ENCODE measurements at regions not wholly inside any gene's neighbourhood (a gene's known extent, or its start where the extent isn't known, plus 50 kb on each side); places are given as distances from the start of the nearest gene placed in this dataset.

DNA sequence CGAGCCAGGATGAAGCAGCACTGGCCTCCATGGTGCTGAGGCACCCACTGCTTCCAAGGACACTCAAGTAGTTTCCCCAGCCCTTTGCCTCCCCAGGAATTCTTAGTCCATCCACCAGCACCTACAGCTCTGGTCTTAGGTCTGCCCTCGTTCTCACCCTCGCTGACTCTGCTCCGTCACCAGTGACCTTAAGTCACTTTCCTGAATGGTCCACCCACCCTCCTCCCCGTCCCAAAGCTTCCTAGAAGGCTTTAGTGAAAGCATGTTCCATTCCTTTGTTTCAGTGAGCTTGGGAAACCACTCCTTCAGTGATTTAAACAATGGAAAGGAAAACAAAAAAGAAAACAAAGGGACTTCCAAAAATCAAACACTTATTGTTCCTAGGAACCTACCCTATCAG is 54.6 kb upstream of the MAP3K1 start:
- no peaks in the 10 kb centered on the region for H4K20me1 ChIP-seq (ENCODE audit: control insufficient read depth, extremely low read depth, insufficient read depth, low read length)
- H2AFZ ChIP-seq (ENCODE audit: low read length) = no peak overlapping the region
- H3K36me3 ChIP-seq (ENCODE audit: control insufficient read depth, insufficient read depth, low read length) = no peaks in the 10 kb centered on the region
- no peaks in the 10 kb centered on the region for H3K79me2 ChIP-seq (ENCODE audit: control insufficient read depth, insufficient read depth, low read length)
- H3K27ac ChIP-seq (ENCODE audit: insufficient read depth, low read length) = no peak overlapping the region
- no peak overlapping the region for H3K4me3 ChIP-seq (replicated peaks in 1 of 4; ENCODE audit: control extremely low read depth in 1 of 4, insufficient read depth in 1 of 4, low read depth in 3 of 4, low read length in 4 of 4)
- no peaks in the 10 kb centered on the region for H3K4me1 ChIP-seq (ENCODE audit: control insufficient read depth, extremely low read depth, insufficient read depth, low read length)
- no peaks in the 10 kb centered on the region for H3K9me3 ChIP-seq (ENCODE audit: control insufficient read depth, insufficient read depth, low read depth, low read length)
- no peak for TF ChIP-seq CTCF (conservative IDR thresholded peaks at IDR 0.05 in 1 of 2, IDR thresholded peaks at IDR 0.05 in 1 of 2; ENCODE audit: low read depth in 1 of 2, low read length in 2 of 2)
- TF ChIP-seq EZH2 (IDR thresholded peaks at IDR 0.05; ENCODE audit: low read length, missing control alignments) = no peak
- no peaks in the 10 kb centered on the region for H3K27me3 ChIP-seq (ENCODE audit: control insufficient read depth, insufficient read depth, low read length)
- no peak overlapping the region for H3K9ac ChIP-seq (ENCODE audit: insufficient read depth, low read length)
- DNase-seq (ENCODE audit: low read depth in 2 of 2) = no peak
- no peak overlapping the region for H3K4me2 ChIP-seq (ENCODE audit: extremely low read depth, insufficient read depth, low read length)

- no peaks in the 10 kb centered on the region for H3K4me1 ChIP-seq (ENCODE audit: control insufficient read depth, extremely low read depth, insufficient read depth, low read length)
- no peaks in the 10 kb centered on the region for H3K79me2 ChIP-seq (ENCODE audit: control insufficient read depth, insufficient read depth, low read length)
- H3K27me3 ChIP-seq (ENCODE audit: control insufficient read depth, insufficient read depth, low read length) = no peaks in the 10 kb centered on the region
- H3K27ac ChIP-seq (ENCODE audit: insufficient read depth, low read length) = no peak overlapping the region
- no peak for DNase-seq (ENCODE audit: low read depth in 2 of 2)
- no peaks in the 10 kb centered on the region for H3K9me3 ChIP-seq (ENCODE audit: control insufficient read depth, insufficient read depth, low read depth, low read length)
- no peaks in the 10 kb centered on the region for H3K36me3 ChIP-seq (ENCODE audit: control insufficient read depth, insufficient read depth, low read length)
- no peak overlapping the region for H3K4me3 ChIP-seq (replicated peaks in 1 of 4; ENCODE audit: control extremely low read depth in 1 of 4, insufficient read depth in 1 of 4, low read depth in 3 of 4, low read length in 4 of 4)
- TF ChIP-seq CTCF (conservative IDR thresholded peaks at IDR 0.05 in 1 of 2, IDR thresholded peaks at IDR 0.05 in 1 of 2; ENCODE audit: low read depth in 1 of 2, low read length in 2 of 2) (no peak), EZH2 (IDR thresholded peaks at IDR 0.05; ENCODE audit: low read length, missing control alignments) (no peak)
- no peak overlapping the region for H2AFZ ChIP-seq (ENCODE audit: low read length)
- H4K20me1 ChIP-seq (ENCODE audit: control insufficient read depth, extremely low read depth, insufficient read depth, low read length) = no peaks in the 10 kb centered on the region
- no peak overlapping the region for H3K9ac ChIP-seq (ENCODE audit: insufficient read depth, low read length)
- H3K4me2 ChIP-seq (ENCODE audit: extremely low read depth, insufficient read depth, low read length) = no peak overlapping the region
Observed at GRCh38 chr5:56759521-56760216, 55.7 kb upstream of the MAP3K1 start.

- no peak for DNase-seq (ENCODE audit: low read depth in 2 of 2)
- Histone ChIP-seq H2AFZ (ENCODE audit: low read length) (no peak overlapping the region), H3K36me3 (ENCODE audit: control insufficient read depth, insufficient read depth, low read length) (no peaks in the 10 kb centered on the region), H3K27me3 (ENCODE audit: control insufficient read depth, insufficient read depth, low read length) (no peaks in the 10 kb centered on the region), H3K4me2 (ENCODE audit: extremely low read depth, insufficient read depth, low read length) (no peak overlapping the region), H3K9ac (ENCODE audit: insufficient read depth, low read length) (no peak overlapping the region), H3K4me1 (ENCODE audit: control insufficient read depth, extremely low read depth, insufficient read depth, low read length) (no peaks in the 10 kb centered on the region), H4K20me1 (ENCODE audit: control insufficient read depth, extremely low read depth, insufficient read depth, low read length) (no peaks in the 10 kb centered on the region), H3K27ac (ENCODE audit: insufficient read depth, low read length) (no peak overlapping the region), H3K9me3 (ENCODE audit: control insufficient read depth, insufficient read depth, low read depth, low read length) (no peaks in the 10 kb centered on the region), H3K79me2 (ENCODE audit: control insufficient read depth, insufficient read depth, low read length) (no peaks in the 10 kb centered on the region), H3K4me3 (replicated peaks in 1 of 4; ENCODE audit: control extremely low read depth in 1 of 4, insufficient read depth in 1 of 4, low read depth in 3 of 4, low read length in 4 of 4) (no peak overlapping the region)
- TF ChIP-seq EZH2 (IDR thresholded peaks at IDR 0.05; ENCODE audit: low read length, missing control alignments) = no peak
- no peak for TF ChIP-seq CTCF (conservative IDR thresholded peaks at IDR 0.05 in 1 of 2, IDR thresholded peaks at IDR 0.05 in 1 of 2; ENCODE audit: low read depth in 1 of 2, low read length in 2 of 2)
Observed at GRCh38 chr5:56757077-56757476, 58.3 kb upstream of the MAP3K1 start.

Measured in fibroblast of lung (primary cell).